Breast epithelium (tissue), 3 donors: ENCODE measurements at regions not wholly inside any gene's neighbourhood (a gene's known extent, or its start where the extent isn't known, plus 50 kb on each side); places are given as distances from the start of the nearest gene placed in this dataset.

ENCODE experiments used
- CTCF ChIP-seq, 3 donors: fragments of 450-650 bp; IDR thresholded peaks; one replicate each; pipeline ENCODE4 v1.5.1; 2016 to 2017; ENCODE audit warnings: antibody characterized with exemption in 3 of 3, mild to moderate bottlenecking in 3 of 3, moderate library complexity in 3 of 3
- POLR2A ChIP-seq: fragments of 450-650 bp; IDR thresholded peaks from one replicate; pipeline ENCODE4 v1.6.1; 2016; ENCODE audit warnings: antibody characterized with exemption, mild to moderate bottlenecking, moderate library complexity
- POLR2AphosphoS5 ChIP-seq, 3 donors: sonication (generic); formaldehyde crosslinking; IDR thresholded peaks; one replicate each; pipeline ENCODE4 v1.6.1; 2017; ENCODE audit warnings: antibody characterized with exemption in 3 of 3

GRCh38 chr3:107904536-107905066, 186.2 kb downstream of the CD47 start:
- no peak for TF ChIP-seq CTCF (IDR thresholded peaks at IDR 0.05)
- no peak for TF ChIP-seq POLR2A
- no peak for TF ChIP-seq POLR2AphosphoS5 (IDR thresholded peaks at IDR 0.05)
